IMR-90 (cell line): ENCODE measurements at regions not wholly inside any gene's neighbourhood (a gene's known extent, or its start where the extent isn't known, plus 50 kb on each side); places are given as distances from the start of the nearest gene placed in this dataset.

Experiments used
- ATAC-seq: fragments of 200-7000 bp; cut with Tn5 transposase; 2 replicates; pipeline ENCODE4 v1.9.1; 2020; ENCODE audit warnings: low read depth, mild to moderate bottlenecking, moderate library complexity
- BruUV-seq: library from RNA; stranded (reverse); fragments of 400-500 nt; replicated peaks from 2 replicates; lab custom pipeline; 2021; lab: Mats Ljungman, UMichigan
- CTCF ChIA-PET: fragments of 300-600 bp; formaldehyde crosslinking; extraction: SDS; loops from one replicate; lab custom pipeline; 2021; ENCODE audit warnings: antibody characterized with exemption; lab: Yijun Ruan, JAX
- POLR2A ChIA-PET: fragments of 300-600 bp; sonication (Branson Sonifier 250); formaldehyde crosslinking; loops from one replicate; lab custom pipeline; 2022; ENCODE audit warnings: antibody characterized with exemption; ENCODE audit not compliant: unreplicated experiment; lab: Charles Lee
- DNase-seq: peaks from one replicate; pipeline ENCODE4 v3.0.0; 2013
- H2AFZ ChIP-seq: replicated peaks from 2 replicates; pipeline ENCODE3; 2013; ENCODE audit warnings: low read length, mild to moderate bottlenecking; ENCODE audit not compliant: poor library complexity
- H2AK5ac ChIP-seq: 2 replicates; pipeline ENCODE4 v1.6.1; 2013; ENCODE audit warnings: low read depth, low read length, inconsistent platforms
- H2AK9ac ChIP-seq: replicated peaks from 2 replicates; pipeline ENCODE3; 2013; ENCODE audit warnings: mild to moderate bottlenecking, low read depth, low read length, moderate library complexity; ENCODE audit not compliant: poor library complexity
- H2BK120ac ChIP-seq: 2 replicates; pipeline ENCODE4 v1.6.1; 2013; ENCODE audit warnings: low read depth, low read length, inconsistent platforms
- H2BK15ac ChIP-seq: 3 replicates; pipeline ENCODE4 v1.6.1; 2013; ENCODE audit warnings: low read depth, low read length, inconsistent platforms
- H2BK20ac ChIP-seq: 2 replicates; pipeline ENCODE4 v1.6.1; 2013; ENCODE audit warnings: low read depth, mild to moderate bottlenecking, inconsistent platforms, low read length, moderate library complexity
- H2BK5ac ChIP-seq: 2 replicates; pipeline ENCODE4 v1.6.1; 2013; ENCODE audit warnings: mild to moderate bottlenecking, low read depth, low read length, inconsistent platforms; ENCODE audit not compliant: poor library complexity, severe bottlenecking
- H3K14ac ChIP-seq: replicated peaks from 2 replicates; pipeline ENCODE4 v1.6.1; 2013; ENCODE audit warnings: low read depth, low read length, inconsistent platforms
- H3K18ac ChIP-seq: 2 replicates; pipeline ENCODE4 v1.6.1; 2013; ENCODE audit warnings: low read depth, low read length, control low read depth
- H3K23ac ChIP-seq: 2 replicates; pipeline ENCODE4 v1.6.1; 2013; ENCODE audit warnings: low read depth, low read length, inconsistent platforms
- H3K27ac ChIP-seq: 2 replicates; pipeline ENCODE4 v1.5.1; 2013; ENCODE audit warnings: mild to moderate bottlenecking, control low read depth, low read length; ENCODE audit not compliant: insufficient read depth
- H3K27me3 ChIP-seq: 2 replicates; pipeline ENCODE4 v1.6.1; 2013; ENCODE audit warnings: low read length; ENCODE audit not compliant: control insufficient read depth, insufficient read depth
- H3K36me3 ChIP-seq: 2 replicates; pipeline ENCODE4 v1.6.1; 2013; ENCODE audit warnings: low read length, mixed read lengths; ENCODE audit not compliant: control insufficient read depth, insufficient read depth
- H3K4ac ChIP-seq: 2 replicates; pipeline ENCODE4 v1.6.1; 2013; ENCODE audit warnings: low read depth, low read length, inconsistent platforms
- H3K4me1 ChIP-seq: 2 replicates; pipeline ENCODE4 v1.6.1; 2013; ENCODE audit warnings: low read length, mixed read lengths; ENCODE audit not compliant: control insufficient read depth, insufficient read depth
- H3K4me2 ChIP-seq: 2 replicates; pipeline ENCODE4 v1.6.1; 2013; ENCODE audit warnings: low read depth, mild to moderate bottlenecking, control low read depth, low read length, moderate library complexity
- H3K4me3 ChIP-seq: 2 replicates; pipeline ENCODE4 v1.5.1; 2013; ENCODE audit warnings: low read depth, mild to moderate bottlenecking, control low read depth, low read length, moderate library complexity; ENCODE audit not compliant: insufficient read depth
- H3K56ac ChIP-seq: 2 replicates; pipeline ENCODE4 v1.6.1; 2013; ENCODE audit warnings: low read length, inconsistent platforms; ENCODE audit not compliant: insufficient read depth; ENCODE audit errors: extremely low read depth
- H3K79me1 ChIP-seq, 2 experiments: 2 replicates each; pipeline ENCODE4 v1.6.1; 2013; ENCODE audit warnings: low read length in 2 of 2, inconsistent platforms in 1 of 2, low read depth in 1 of 2
- H3K9ac ChIP-seq: 2 replicates; pipeline ENCODE4 v1.6.1; 2013; ENCODE audit warnings: low read depth, low read length, control low read depth
- H3K9me1 ChIP-seq: 2 replicates; pipeline ENCODE4 v1.6.1; 2013; ENCODE audit warnings: low read length, inconsistent platforms; ENCODE audit not compliant: insufficient read depth
- H3K9me3 ChIP-seq: 2 replicates; pipeline ENCODE4 v1.6.1; 2013; ENCODE audit warnings: low read length; ENCODE audit not compliant: control insufficient read depth, insufficient read depth
- H4K20me1 ChIP-seq: 2 replicates; pipeline ENCODE4 v1.6.1; 2013; ENCODE audit warnings: low read length, inconsistent platforms; ENCODE audit not compliant: insufficient read depth
- H4K5ac ChIP-seq: 2 replicates; pipeline ENCODE4 v1.6.1; 2013; ENCODE audit warnings: mild to moderate bottlenecking, low read depth, low read length, control low read depth
- H4K8ac ChIP-seq, 2 experiments: 2 replicates each; pipeline ENCODE4 v1.6.1; 2013; ENCODE audit warnings: low read depth in 2 of 2, low read length in 2 of 2, control low read depth in 1 of 2, inconsistent platforms in 1 of 2
- H4K91ac ChIP-seq: 2 replicates; pipeline ENCODE4 v1.6.1; 2013; ENCODE audit warnings: low read depth, low read length, inconsistent platforms; ENCODE audit not compliant: insufficient read depth
- BHLHE40 ChIP-seq: fragments of 150-350 bp; IDR thresholded peaks from 2 replicates; pipeline ENCODE4 v1.6.1; 2016; ENCODE audit warnings: mild to moderate bottlenecking, low read depth, low read length
- CEBPB ChIP-seq: IDR thresholded peaks from 2 replicates; pipeline ENCODE4 v1.6.1; 2012; ENCODE audit warnings: low read depth, low read length, improper control_type of control experiment
- CHD1 ChIP-seq: IDR thresholded peaks from 2 replicates; pipeline ENCODE4 v1.6.1; 2012; ENCODE audit warnings: low read depth, low read length, improper control_type of control experiment
- MAFK ChIP-seq: IDR thresholded peaks from 2 replicates; pipeline ENCODE4 v1.6.1; 2012; ENCODE audit warnings: low read depth, low read length, improper control_type of control experiment
- MAZ ChIP-seq: IDR thresholded peaks from 2 replicates; pipeline ENCODE4 v1.6.1; 2012; ENCODE audit warnings: low read depth, mild to moderate bottlenecking, low read length, improper control_type of control experiment, moderate library complexity, borderline replicate concordance
- MXI1 ChIP-seq: IDR thresholded peaks from 2 replicates; pipeline ENCODE4 v1.6.1; 2012; ENCODE audit warnings: low read depth, mild to moderate bottlenecking, low read length, moderate library complexity, borderline replicate concordance
- NFE2L2 ChIP-seq: fragments of 150-350 bp; IDR thresholded peaks from 2 replicates; pipeline ENCODE4 v1.6.1; 2016; ENCODE audit warnings: low read depth, mild to moderate bottlenecking, low read length
- POLR2A ChIP-seq: IDR thresholded peaks from 2 replicates; pipeline ENCODE4 v1.6.1; 2012; ENCODE audit warnings: mild to moderate bottlenecking, low read depth, low read length
- RAD21 ChIP-seq: IDR thresholded peaks from 2 replicates; pipeline ENCODE4 v1.6.1; 2012; ENCODE audit warnings: low read length, improper control_type of control experiment
- RCOR1 ChIP-seq: IDR thresholded peaks from 2 replicates; pipeline ENCODE4 v1.6.1; 2012; ENCODE audit warnings: mild to moderate bottlenecking, low read length, improper control_type of control experiment; ENCODE audit not compliant: insufficient replicate concordance
- RFX5 ChIP-seq: IDR thresholded peaks from 2 replicates; pipeline ENCODE4 v1.8.0; 2012; ENCODE audit warnings: low read depth, mild to moderate bottlenecking, low read length, moderate library complexity
- SMC3 ChIP-seq: fragments of 150-350 bp; IDR thresholded peaks from 2 replicates; pipeline ENCODE4 v1.6.1; 2016; ENCODE audit warnings: low read depth, mild to moderate bottlenecking, antibody characterized with exemption, low read length, moderate library complexity
- WGBS, 2 experiments: methylation state at CpG; one replicate each; pipeline versions ENCODE4 v1.1.5 to v1.1.7; 2013; ENCODE audit warnings: missing lambda C conversion rate in 2 of 2; ENCODE audit not compliant: insufficient read length in 1 of 2; ENCODE audit errors: extremely low coverage in 2 of 2; 5-methylcytosine and 5-hydroxymethylcytosine counted together
- dilution Hi-C: fragments of 300-500 bp; cut with HindIII; formaldehyde crosslinking; loops from one replicate; pipeline ENCODE4 v1.14.3; 2018; ENCODE audit warnings: low sequenced_read_pairs; ENCODE audit not compliant: unreplicated experiment
- in situ Hi-C: fragments of 300-500 bp; cut with MboI; formaldehyde crosslinking; loops from 3 replicates; pipeline ENCODE4 v1.14.3; 2019; ENCODE audit warnings: low sequenced_read_pairs, inconsistent platforms, mixed read lengths
- intact Hi-C: fragments of 100-400 bp; cut with micrococcal nuclease; formaldehyde crosslinking; loops from 2 replicates; pipeline ENCODE4 v1.10.0; 2022
- TF ChIP-seq, protein P1 (sequence below): fragments of 150-350 bp; IDR thresholded peaks from 2 replicates; pipeline ENCODE4 v1.6.1; 2017; ENCODE audit warnings: mild to moderate bottlenecking, antibody characterized with exemption, low read length, low read depth
- TF ChIP-seq, protein P2 (sequence below): fragments of 150-350 bp; IDR thresholded peaks from 2 replicates; pipeline ENCODE4 v1.6.1; 2016; ENCODE audit warnings: low read depth, mild to moderate bottlenecking, low read length, moderate library complexity, borderline replicate concordance
- TF ChIP-seq, protein P3 (sequence below): conservative IDR thresholded peaks from 2 replicates; pipeline ENCODE4 v1.5.1; 2012; ENCODE audit warnings: mild to moderate bottlenecking, low read depth, low read length, improper control_type of control experiment

DNA sequence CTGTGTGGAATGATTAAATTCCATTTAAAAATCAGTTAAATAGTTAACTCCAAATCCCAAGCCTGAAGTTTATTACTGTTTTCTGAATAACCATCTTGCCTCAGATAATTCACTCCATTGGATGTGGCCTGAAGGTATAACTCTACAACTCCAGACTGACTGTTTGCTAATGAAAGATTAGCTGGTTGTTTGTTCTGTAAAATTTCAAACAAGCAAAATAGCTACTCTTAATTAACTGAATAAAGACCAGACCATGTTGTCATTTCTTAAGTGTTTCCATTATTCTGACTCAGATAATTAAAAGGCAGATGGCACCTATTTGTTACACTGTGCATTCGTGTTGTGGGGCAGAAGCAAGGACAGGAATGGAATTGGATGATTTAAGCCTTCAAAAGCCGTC is 78.5 kb upstream of the DDIT4L start:
- Histone ChIP-seq H3K4me1 (no peaks in the 10 kb centered on the region), H2BK120ac (no peak overlapping the region), H2AK5ac (no peak overlapping the region), H4K20me1 (no peaks in the 10 kb centered on the region), H3K4me2 (no peak overlapping the region), H3K27ac (no peak overlapping the region), H2AK9ac (no peak overlapping the region), H3K79me1 (no peaks in the 10 kb centered on the region), H3K27me3 (no peaks in the 10 kb centered on the region), H3K9me1 (no peaks in the 10 kb centered on the region), H3K56ac (no peak overlapping the region), H2BK15ac (no peak overlapping the region), H2BK20ac (no peak overlapping the region), H2AFZ (no peak overlapping the region), H3K18ac (no peak overlapping the region), H3K4ac (no peak overlapping the region), H4K5ac (no peak overlapping the region), H4K91ac (no peak overlapping the region), H2BK5ac (no peak overlapping the region), H3K4me3 (no peak overlapping the region), H3K14ac (no peak overlapping the region), H3K36me3 (no peaks in the 10 kb centered on the region), H3K23ac (no peak overlapping the region), H3K9ac (no peak overlapping the region), H3K9me3 (peaks cover 2% of the 10 kb centered on the region; the same call in 1 of the 2 replicates), H4K8ac (no peak overlapping the region)
- ATAC-seq, result no peak
- ChIA-PET POLR2A (no interaction called here), CTCF (interaction anchor here (0.6 kb wide), 1 partner anchor 16 kb away, joined by 3 read pairs; no protein-coding TSS in a partner anchor)
- BruUV-seq, result no TSS peak
- DNase-seq, result no peak
- intact Hi-C loops (no loop called here), in situ Hi-C loops (no loop called here), dilution Hi-C loops (no loop called here)
- no CpG with 5 or more reads among the region's 2 CpGs for WGBS, 2 experiments
- TF ChIP-seq RCOR1 (no peak), CEBPB (no peak), RFX5 (no peak), CHD1 (no peak), RAD21 (no peak), BHLHE40 (no peak), SMC3 (no peak), NFE2L2 (no peak), MAFK (no peak), MXI1 (no peak), MAZ (no peak), POLR2A (no peak)
- TF ChIP-seq, protein P1, sequence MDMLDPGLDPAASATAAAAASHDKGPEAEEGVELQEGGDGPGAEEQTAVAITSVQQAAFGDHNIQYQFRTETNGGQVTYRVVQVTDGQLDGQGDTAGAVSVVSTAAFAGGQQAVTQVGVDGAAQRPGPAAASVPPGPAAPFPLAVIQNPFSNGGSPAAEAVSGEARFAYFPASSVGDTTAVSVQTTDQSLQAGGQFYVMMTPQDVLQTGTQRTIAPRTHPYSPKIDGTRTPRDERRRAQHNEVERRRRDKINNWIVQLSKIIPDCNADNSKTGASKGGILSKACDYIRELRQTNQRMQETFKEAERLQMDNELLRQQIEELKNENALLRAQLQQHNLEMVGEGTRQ, result no peak
- TF ChIP-seq, protein P2, sequence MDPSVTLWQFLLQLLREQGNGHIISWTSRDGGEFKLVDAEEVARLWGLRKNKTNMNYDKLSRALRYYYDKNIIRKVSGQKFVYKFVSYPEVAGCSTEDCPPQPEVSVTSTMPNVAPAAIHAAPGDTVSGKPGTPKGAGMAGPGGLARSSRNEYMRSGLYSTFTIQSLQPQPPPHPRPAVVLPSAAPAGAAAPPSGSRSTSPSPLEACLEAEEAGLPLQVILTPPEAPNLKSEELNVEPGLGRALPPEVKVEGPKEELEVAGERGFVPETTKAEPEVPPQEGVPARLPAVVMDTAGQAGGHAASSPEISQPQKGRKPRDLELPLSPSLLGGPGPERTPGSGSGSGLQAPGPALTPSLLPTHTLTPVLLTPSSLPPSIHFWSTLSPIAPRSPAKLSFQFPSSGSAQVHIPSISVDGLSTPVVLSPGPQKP, result no peak
- TF ChIP-seq, protein P3, sequence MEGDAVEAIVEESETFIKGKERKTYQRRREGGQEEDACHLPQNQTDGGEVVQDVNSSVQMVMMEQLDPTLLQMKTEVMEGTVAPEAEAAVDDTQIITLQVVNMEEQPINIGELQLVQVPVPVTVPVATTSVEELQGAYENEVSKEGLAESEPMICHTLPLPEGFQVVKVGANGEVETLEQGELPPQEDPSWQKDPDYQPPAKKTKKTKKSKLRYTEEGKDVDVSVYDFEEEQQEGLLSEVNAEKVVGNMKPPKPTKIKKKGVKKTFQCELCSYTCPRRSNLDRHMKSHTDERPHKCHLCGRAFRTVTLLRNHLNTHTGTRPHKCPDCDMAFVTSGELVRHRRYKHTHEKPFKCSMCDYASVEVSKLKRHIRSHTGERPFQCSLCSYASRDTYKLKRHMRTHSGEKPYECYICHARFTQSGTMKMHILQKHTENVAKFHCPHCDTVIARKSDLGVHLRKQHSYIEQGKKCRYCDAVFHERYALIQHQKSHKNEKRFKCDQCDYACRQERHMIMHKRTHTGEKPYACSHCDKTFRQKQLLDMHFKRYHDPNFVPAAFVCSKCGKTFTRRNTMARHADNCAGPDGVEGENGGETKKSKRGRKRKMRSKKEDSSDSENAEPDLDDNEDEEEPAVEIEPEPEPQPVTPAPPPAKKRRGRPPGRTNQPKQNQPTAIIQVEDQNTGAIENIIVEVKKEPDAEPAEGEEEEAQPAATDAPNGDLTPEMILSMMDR, result no peak
